HepG2 (cell line): ENCODE measurements at regions not wholly inside any gene's neighbourhood (a gene's known extent, or its start where the extent isn't known, plus 50 kb on each side); places are given as distances from the start of the nearest gene placed in this dataset.
A peak's percentile ranks its signal among the peaks of the same experiment; 100 is the strongest.

Experiments used
- FOXJ3 ChIP-seq: sonication (generic); formaldehyde crosslinking; IDR thresholded peaks from 2 replicates; pipeline ENCODE4 v1.4.0; 2020; ENCODE audit warnings: missing genetic modification reagents, mild to moderate bottlenecking, borderline replicate concordance
- MAFK ChIP-seq, 2 experiments: IDR thresholded peaks in 1 of 2; conservative IDR thresholded peaks in 1 of 2; 2 replicates each; pipeline ENCODE4 v1.6.1; 2011; ENCODE audit warnings: improper control_type of control experiment in 2 of 2, low read length in 2 of 2
- NR2F2 ChIP-seq: IDR thresholded peaks from 2 replicates; pipeline ENCODE4 v1.6.1; 2012; ENCODE audit warnings: low read depth, inconsistent platforms, borderline replicate concordance
- SALL2 ChIP-seq: sonication (generic); formaldehyde crosslinking; IDR thresholded peaks from 2 replicates; pipeline ENCODE4 v1.8.1; 2023; ENCODE audit warnings: mild to moderate bottlenecking, missing genetic modification reagents, inconsistent platforms
- SETDB1 ChIP-seq: sonication (generic); formaldehyde crosslinking; IDR thresholded peaks from 2 replicates; pipeline ENCODE4 v1.5.1; 2020; ENCODE audit warnings: missing genetic modification reagents, mild to moderate bottlenecking, borderline replicate concordance
- TF ChIP-seq, protein P1 (sequence below): sonication (generic); formaldehyde crosslinking; IDR thresholded peaks from 2 replicates; pipeline ENCODE4 v1.5.0; 2020; ENCODE audit warnings: mild to moderate bottlenecking, missing genetic modification reagents, moderate library complexity

DNA sequence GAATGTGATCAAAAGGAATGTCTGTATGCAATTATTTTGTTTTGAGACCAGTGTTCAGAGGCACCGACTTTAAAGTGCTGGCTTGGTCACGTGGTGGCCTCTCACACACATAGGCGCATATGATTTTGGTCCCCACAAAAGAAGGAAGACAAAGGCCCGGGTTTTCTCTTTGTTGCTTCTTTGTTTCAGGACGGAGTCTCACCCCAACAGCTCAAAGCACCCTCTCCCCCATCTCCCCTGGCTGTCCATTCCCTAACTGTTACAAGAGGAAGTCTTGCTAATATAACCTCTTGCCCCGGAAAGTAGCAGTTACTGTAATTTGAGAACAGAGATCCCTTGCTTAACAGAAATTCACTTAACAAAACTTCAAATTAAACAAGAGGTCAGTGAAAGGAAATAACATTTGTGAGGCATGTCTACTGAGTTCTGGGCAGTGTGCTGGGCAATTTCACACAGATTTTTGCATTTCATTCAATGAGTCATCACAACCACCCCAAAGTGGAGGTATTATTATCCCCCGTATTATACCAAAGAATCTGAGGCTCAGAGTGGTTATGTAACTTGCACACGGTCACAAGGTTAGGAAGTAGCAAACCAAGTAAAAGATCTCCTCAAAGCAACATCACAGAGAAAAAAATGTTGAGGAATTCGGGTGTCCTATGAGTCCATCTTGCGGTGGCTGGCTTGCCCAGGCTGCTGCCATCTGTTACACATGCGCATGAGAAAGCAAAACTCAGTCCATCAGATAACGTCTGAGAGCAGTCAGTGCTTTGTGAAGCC lies 75.8 kb downstream of the SDC1 start:
- TF ChIP-seq SALL2 (CRISPR knock-in tag) (no peak), FOXJ3 (no peak), NR2F2 (no peak), SETDB1 (CRISPR knock-in tag) (no peak), MAFK (conservative IDR thresholded peaks at IDR 0.05 in 1 of 2, IDR thresholded peaks at IDR 0.05 in 1 of 2; ENCODE audit: low read length in 2 of 2) (no peak)
- TF ChIP-seq, protein P1, sequence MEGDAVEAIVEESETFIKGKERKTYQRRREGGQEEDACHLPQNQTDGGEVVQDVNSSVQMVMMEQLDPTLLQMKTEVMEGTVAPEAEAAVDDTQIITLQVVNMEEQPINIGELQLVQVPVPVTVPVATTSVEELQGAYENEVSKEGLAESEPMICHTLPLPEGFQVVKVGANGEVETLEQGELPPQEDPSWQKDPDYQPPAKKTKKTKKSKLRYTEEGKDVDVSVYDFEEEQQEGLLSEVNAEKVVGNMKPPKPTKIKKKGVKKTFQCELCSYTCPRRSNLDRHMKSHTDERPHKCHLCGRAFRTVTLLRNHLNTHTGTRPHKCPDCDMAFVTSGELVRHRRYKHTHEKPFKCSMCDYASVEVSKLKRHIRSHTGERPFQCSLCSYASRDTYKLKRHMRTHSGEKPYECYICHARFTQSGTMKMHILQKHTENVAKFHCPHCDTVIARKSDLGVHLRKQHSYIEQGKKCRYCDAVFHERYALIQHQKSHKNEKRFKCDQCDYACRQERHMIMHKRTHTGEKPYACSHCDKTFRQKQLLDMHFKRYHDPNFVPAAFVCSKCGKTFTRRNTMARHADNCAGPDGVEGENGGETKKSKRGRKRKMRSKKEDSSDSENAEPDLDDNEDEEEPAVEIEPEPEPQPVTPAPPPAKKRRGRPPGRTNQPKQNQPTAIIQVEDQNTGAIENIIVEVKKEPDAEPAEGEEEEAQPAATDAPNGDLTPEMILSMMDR (CRISPR knock-in tag) = peak; percentile 14; the same call in 1 of the 2 replicates
